Skeletal muscle satellite cell (primary cell): ENCODE measurements at regions not wholly inside any gene's neighbourhood (a gene's known extent, or its start where the extent isn't known, plus 50 kb on each side); places are given as distances from the start of the nearest gene placed in this dataset.
"Not testable (repeated sequence)": the region's sequence is repeated elsewhere in the genome, so short reads cannot be mapped to it uniquely, and the experiment has no call there.

ENCODE experiments used
- H3K27me3 ChIP-seq: 2 replicates; pipeline ENCODE4 v1.7.0; 2013; ENCODE audit warnings: low read length; ENCODE audit not compliant: control insufficient read depth, insufficient read depth
- H3K36me3 ChIP-seq: 2 replicates; pipeline ENCODE4 v1.7.0; 2013; ENCODE audit warnings: mild to moderate bottlenecking, control low read depth, low read length; ENCODE audit not compliant: insufficient read depth
- H3K4me1 ChIP-seq: 2 replicates; pipeline ENCODE4 v1.7.0; 2013; ENCODE audit warnings: low read length; ENCODE audit not compliant: control insufficient read depth, insufficient read depth
- H3K4me2 ChIP-seq: 2 replicates; pipeline ENCODE4 v1.7.0; 2013; ENCODE audit warnings: mild to moderate bottlenecking, low read length
- H3K4me3 ChIP-seq: 2 replicates; pipeline ENCODE4 v1.7.0; 2013; ENCODE audit warnings: low read length
- H3K9ac ChIP-seq: 2 replicates; pipeline ENCODE4 v1.7.0; 2013; ENCODE audit warnings: mild to moderate bottlenecking, low read depth, low read length, moderate library complexity
- H3K9me3 ChIP-seq: replicated peaks from 2 replicates; pipeline ENCODE4 v1.7.0; 2013; ENCODE audit warnings: mild to moderate bottlenecking, control low read depth, low read length

DNA sequence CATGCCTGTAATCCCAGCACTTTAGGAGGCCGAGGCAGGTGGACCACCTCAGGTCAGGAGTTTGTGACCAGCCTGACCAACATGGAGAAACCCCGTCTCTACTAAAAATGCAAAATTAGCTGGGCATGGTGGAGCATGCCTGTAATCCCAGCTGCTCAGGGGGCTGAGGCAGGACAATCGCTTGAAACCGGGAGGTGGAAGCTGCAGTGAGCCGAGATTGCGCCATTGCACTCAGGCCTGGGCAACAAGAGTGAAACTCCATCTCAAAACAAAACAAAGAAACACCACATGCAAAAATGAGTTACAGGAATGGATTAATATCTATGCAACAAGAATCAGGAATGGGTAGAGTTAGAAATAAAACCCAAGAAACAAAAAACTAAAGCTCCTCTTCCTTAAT is 462.3 kb upstream of the POM121L12 start:
- not testable (repeated sequence) for H3K9ac ChIP-seq, H3K9me3 ChIP-seq, H3K36me3 ChIP-seq, H3K4me1 ChIP-seq, H3K4me2 ChIP-seq, H3K27me3 ChIP-seq, H3K4me3 ChIP-seq

DNA sequence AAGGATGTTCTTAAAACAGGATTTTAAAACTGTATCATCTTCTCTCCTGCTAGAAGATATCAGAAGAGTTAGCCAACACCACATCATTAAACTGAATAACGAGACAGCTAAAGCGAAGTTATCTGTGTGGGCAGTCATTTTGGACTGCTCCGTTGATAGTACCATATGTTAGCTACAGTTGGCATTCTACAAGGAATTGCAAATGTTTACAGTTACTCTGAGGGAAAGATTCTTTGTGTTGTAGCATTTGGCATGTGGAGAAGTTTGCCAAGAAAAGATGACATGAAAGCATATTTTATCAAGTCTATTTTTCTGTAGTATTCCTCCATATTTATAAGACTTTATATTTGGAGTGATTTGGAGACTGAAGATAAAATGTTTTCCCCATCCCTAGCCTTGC is 464.4 kb upstream of the POM121L12 start:
- Histone ChIP-seq H3K9ac (no peak overlapping the region), H3K9me3 (no peaks in the 10 kb centered on the region), H3K36me3 (no peaks in the 10 kb centered on the region), H3K4me2 (no peak overlapping the region), H3K4me1 (no peaks in the 10 kb centered on the region), H3K27me3 (no peaks in the 10 kb centered on the region), H3K4me3 (no peak overlapping the region)

DNA sequence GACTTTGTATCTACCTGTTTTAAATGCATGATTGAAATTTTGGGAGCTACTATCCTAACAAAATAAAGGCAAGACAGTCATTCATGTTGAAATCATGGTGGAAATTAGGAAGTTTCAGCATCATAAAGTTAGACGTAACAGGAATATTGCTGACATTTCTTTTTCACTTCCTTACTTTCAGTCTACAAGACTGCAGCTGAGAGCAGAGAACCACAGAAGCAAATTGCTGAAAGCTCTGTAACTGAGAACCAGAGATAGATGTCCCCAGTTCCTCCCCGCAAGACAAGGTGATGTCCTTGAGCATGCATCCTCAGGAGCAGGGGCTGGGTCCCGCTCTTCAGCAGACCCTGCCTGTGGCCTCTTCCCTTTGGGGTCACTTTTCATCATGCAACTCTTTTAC is 466.3 kb upstream of the POM121L12 start:
- no peak overlapping the region for H3K4me2 ChIP-seq
- no peaks in the 10 kb centered on the region for H3K4me1 ChIP-seq
- no peaks in the 10 kb centered on the region for H3K9me3 ChIP-seq

DNA sequence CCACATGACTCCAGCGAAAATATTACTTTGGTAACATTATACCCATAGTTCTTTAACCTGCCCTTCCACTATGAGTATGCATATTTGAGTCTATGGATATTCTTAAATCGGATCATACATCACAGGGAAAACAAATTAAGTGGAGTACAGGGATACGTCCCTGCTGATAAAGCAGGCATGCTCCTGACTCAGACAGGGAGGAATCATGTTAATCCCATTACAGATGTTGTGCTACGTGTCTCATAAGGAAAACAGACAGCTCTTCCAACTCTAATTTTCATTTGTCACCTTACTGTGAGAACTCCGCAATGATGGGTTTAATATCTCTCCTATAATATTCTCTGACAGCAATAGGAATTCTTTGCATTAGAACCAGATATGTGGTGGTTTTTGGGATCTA is 469.5 kb upstream of the POM121L12 start:
- no peaks in the 10 kb centered on the region for H3K27me3 ChIP-seq
- H3K4me3 ChIP-seq, result no peak overlapping the region
- no peak overlapping the region for H3K9ac ChIP-seq
- H3K4me1 ChIP-seq, result no peaks in the 10 kb centered on the region
- H3K4me2 ChIP-seq, result no peak overlapping the region
- H3K9me3 ChIP-seq, result no peaks in the 10 kb centered on the region
- no peaks in the 10 kb centered on the region for H3K36me3 ChIP-seq

More for the DNA sequence above, 466.3 kb upstream of the POM121L12 start:
- Histone ChIP-seq H3K36me3 (no peaks in the 10 kb centered on the region), H3K4me3 (no peak overlapping the region), H3K9ac (no peak overlapping the region), H3K27me3 (no peaks in the 10 kb centered on the region)

DNA sequence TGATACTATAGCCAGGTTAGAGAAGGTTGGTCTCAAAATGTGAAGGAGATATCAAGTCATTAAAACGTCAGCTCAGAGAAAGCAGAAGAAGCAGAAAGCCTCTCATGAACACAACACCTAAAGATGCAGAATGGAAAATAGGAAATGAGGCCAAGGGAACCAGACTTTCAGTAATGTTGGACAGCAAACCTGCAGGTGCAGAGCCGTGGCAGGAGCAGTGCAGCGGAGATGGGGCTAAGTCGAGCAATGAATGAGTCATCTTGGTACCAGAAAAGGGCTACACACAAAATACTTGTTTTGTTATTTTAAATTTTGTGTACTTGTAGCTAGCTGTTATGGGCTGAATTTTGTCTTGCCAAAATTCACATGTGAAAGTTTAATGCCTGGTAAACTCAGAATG is 479.6 kb upstream of the POM121L12 start:
- no peaks in the 10 kb centered on the region for H3K27me3 ChIP-seq
- H3K4me2 ChIP-seq, result no peak overlapping the region
- H3K9ac ChIP-seq, result no peak overlapping the region
- H3K9me3 ChIP-seq, result no peaks in the 10 kb centered on the region
- no peaks in the 10 kb centered on the region for H3K4me1 ChIP-seq
- no peaks in the 10 kb centered on the region for H3K36me3 ChIP-seq
- H3K4me3 ChIP-seq, result no peak overlapping the region

DNA sequence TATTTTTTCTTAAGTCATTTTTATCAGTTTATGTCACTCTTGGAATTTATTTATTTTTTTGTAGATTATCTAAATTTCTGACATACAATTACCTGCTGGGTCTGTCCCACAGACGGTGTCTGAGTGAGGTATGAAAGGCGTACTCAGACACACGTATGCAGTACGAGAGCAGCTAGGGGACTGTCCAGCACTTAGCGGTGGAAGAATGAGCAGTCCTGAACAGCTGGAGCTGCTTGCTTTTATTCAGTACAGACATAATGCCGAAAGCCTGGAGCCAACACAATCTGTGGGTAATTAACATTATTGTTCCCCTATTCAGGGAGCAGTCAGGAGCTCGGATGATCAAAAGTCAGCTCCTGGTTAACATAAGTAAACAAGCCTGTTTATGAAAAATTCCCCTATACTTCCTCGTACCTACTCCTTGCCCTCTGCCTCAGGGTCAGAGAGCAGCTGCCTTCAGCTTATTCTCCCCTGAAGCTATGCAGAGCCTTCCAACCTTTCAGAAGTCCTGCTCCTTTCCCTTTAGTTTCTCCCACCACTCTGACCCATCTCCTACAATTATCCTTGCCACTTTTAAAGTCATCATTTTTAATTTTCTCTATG is 488.0 kb upstream of the POM121L12 start:
- Histone ChIP-seq H3K4me2 (no peak overlapping the region), H3K4me3 (no peak overlapping the region), H3K36me3 (no peaks in the 10 kb centered on the region), H3K9ac (no peak overlapping the region), H3K9me3 (no peaks in the 10 kb centered on the region), H3K27me3 (no peaks in the 10 kb centered on the region), H3K4me1 (no peaks in the 10 kb centered on the region)

DNA sequence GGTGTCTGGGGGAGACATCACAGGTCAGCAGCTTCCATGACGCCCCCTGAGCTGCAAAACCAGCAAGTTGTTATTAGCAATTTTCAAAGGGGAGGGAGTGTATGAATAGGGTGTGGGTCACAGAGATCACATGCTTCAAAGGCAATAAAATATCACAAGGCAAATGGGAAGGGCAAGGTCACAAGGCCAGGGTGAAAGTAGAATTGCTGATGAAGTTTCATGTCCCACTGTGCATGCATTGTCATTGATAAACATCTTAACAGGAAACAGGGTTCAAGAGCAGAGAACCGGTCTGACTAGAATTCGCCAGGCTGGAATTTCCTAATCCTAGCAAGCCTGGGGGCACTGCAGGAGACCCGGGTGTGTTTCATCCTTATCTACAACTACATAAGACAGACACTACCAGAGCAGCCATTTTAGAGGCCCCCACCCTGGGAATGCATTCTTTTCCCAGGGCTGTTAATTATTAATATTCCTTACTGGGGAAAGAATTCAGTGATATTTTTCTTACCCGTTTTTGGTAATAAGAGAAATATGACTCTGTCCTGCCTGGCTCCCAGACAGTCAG is 494.2 kb upstream of the POM121L12 start:
- H3K27me3 ChIP-seq, H3K4me3 ChIP-seq, H3K4me1 ChIP-seq, H3K9ac ChIP-seq, H3K9me3 ChIP-seq, H3K4me2 ChIP-seq, H3K36me3 ChIP-seq: not testable (repeated sequence)

DNA sequence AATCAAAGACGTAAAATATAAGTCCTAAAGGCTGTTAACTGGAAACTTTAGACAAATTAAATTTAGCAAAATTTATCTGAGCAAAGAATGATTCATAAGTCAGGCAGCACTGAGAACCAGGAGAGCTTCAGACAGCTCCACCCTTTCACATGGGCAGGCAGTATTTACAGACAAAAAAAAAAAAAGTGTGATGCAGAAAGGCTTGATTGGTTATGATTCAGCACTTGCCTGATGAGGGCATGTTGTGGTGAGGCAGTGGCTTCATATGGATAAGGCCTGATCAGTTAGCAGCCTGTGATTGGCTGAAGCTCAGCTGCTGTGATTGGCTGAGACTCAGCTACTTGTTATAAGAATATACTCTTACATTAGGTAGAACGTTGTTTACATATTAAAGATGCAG is 495.4 kb upstream of the POM121L12 start:
- Histone ChIP-seq H3K36me3 (no peaks in the 10 kb centered on the region), H3K27me3 (no peaks in the 10 kb centered on the region), H3K4me1 (no peaks in the 10 kb centered on the region), H3K4me3 (no peak overlapping the region), H3K9ac (no peak overlapping the region), H3K4me2 (no peak overlapping the region), H3K9me3 (peaks cover 3% of the 10 kb centered on the region)

DNA sequence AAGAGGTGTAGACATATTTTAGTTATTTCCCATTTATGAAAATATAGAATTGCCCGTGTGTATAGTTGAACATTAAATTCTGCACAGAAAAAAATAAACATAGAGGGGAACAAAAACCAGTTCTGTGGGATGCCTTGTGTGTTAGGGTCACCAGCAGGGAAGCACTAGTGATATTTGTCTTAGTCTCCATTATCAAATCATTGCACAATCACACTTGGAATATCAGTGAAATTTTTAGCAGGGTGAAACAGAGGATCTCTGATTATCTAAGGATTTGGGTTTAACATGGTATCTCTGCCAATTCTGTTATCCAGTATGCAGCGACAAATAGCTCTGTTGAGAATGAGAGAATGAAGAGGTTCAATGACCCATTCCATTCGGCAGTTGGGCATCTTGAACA is 496.0 kb upstream of the POM121L12 start:
- H3K4me3 ChIP-seq, result no peak overlapping the region
- no peak overlapping the region for H3K4me2 ChIP-seq
- H3K36me3 ChIP-seq, result no peaks in the 10 kb centered on the region
- H3K27me3 ChIP-seq, result no peaks in the 10 kb centered on the region
- peaks cover 3% of the 10 kb centered on the region for H3K9me3 ChIP-seq
- H3K4me1 ChIP-seq, result no peaks in the 10 kb centered on the region
- H3K9ac ChIP-seq, result no peak overlapping the region

DNA sequence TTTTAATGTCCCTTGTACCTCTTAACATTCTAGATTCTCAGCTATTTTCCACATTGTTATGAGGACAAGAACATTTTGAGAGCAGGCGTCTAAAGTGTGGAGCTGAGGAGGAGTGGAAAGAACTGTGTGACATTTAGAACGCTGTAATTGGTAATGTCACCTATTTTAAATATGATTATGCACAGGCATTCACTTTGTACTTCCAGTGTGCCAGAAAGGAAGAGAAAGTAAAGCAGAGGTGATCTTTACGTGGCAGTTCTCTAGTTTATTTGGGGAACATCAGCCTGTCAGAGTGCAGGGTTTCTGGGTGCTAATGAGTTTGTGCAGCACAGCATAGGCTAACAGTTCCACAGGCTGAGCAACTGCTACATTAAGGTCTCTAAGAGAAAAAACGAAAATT is 498.4 kb upstream of the POM121L12 start:
- Histone ChIP-seq H3K4me1 (no peaks in the 10 kb centered on the region), H3K9me3 (peaks cover 3% of the 10 kb centered on the region), H3K27me3 (no peaks in the 10 kb centered on the region), H3K36me3 (no peaks in the 10 kb centered on the region), H3K4me2 (no peak overlapping the region), H3K4me3 (no peak overlapping the region), H3K9ac (no peak overlapping the region)

DNA sequence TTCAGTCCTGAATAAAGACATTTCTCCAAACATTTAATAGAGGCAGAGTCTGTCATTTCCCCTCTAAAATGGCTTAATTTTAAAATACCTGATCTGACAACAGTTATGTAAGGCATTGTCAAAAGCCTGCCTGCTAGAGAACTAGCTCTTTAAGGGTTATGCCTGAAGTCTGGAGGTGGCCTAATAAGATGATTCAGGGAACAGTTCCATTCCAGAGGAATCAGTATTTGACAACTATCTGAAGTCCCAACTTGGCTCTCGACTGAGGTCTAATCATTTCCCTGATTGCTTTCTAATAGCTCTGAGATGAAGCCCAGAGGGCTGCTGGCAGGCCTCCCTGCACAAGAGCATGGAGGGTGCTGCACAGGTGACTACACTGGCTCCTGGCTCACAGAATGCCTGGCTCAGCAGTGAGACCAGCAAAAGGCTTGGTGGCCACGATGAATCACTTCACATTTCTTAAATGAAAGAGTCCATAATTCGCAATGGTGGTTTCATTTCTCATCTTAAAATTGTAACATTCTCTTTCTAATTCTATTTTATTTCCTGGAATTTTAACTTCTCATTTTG is 509.6 kb upstream of the POM121L12 start:
- H3K9ac ChIP-seq, result no peak overlapping the region
- no peaks in the 10 kb centered on the region for H3K4me1 ChIP-seq
- H3K4me2 ChIP-seq, result no peak overlapping the region
- H3K27me3 ChIP-seq, result no peaks in the 10 kb centered on the region
- H3K36me3 ChIP-seq, result no peaks in the 10 kb centered on the region
- no peaks in the 10 kb centered on the region for H3K9me3 ChIP-seq
- no peak overlapping the region for H3K4me3 ChIP-seq

DNA sequence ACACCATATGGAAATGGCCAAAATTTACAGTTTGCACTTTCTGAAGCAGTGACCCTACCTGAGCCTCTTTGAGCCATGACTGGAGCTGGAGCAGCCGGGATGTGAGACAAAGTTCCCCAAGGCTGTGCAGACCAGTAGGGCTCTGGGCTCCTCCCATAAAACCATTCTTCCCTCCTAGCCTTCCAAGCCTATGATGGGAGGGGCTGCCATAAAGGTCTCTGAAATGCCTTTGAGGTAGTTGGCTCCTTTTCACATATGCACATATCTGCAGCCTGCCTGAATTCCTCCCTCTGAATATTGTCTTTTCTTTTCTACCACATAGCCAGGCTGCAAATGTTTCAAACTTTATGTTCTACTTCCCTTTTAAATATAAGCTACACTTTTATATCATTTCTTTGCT is 516.6 kb upstream of the POM121L12 start:
- Histone ChIP-seq H3K27me3 (no peaks in the 10 kb centered on the region), H3K9me3 (peaks cover 2% of the 10 kb centered on the region), H3K4me1 (no peaks in the 10 kb centered on the region), H3K4me3 (no peak overlapping the region), H3K4me2 (no peak overlapping the region), H3K9ac (no peak overlapping the region), H3K36me3 (no peaks in the 10 kb centered on the region)
